ENCODE measurements at regions not wholly inside any gene's neighbourhood (a gene's known extent, or its start where the extent isn't known, plus 50 kb on each side); places are given as distances from the start of the nearest gene placed in this dataset.

GRCh38 chr6:170156448-170157375 lies 134.2 kb downstream of the DLL1 start:
- H3K27ac ChIP-seq (ENCODE audit: low read depth, low read length), result no peak overlapping the region
- H3K27me3 ChIP-seq (ENCODE audit: control insufficient read depth in 5 of 5, insufficient read depth in 4 of 5, low read length in 5 of 5), result peaks cover 3 to 21% (median 18%) of the 10 kb centered on the region in 5 donors
- H3K4me1 ChIP-seq (ENCODE audit: control insufficient read depth in 5 of 5, insufficient read depth in 5 of 5, low read length in 5 of 5), result peaks cover 0 to 18% (median 4%) of the 10 kb centered on the region in 5 donors
- H3K4me3 ChIP-seq (ENCODE audit: low read depth in 1 of 5, low read length in 5 of 5), result no peak overlapping the region
- H3K9ac ChIP-seq (ENCODE audit: low read length in 5 of 5), result no peak overlapping the region
- H3K9me3 ChIP-seq (ENCODE audit: control insufficient read depth in 5 of 5, low read length in 5 of 5), result no peaks in the 10 kb centered on the region
- H3K36me3 ChIP-seq (ENCODE audit: control insufficient read depth in 5 of 5, insufficient read depth in 5 of 5, low read length in 5 of 5), result no peaks in the 10 kb centered on the region

GRCh38 chr6:170155464-170156196 lies 135.2 kb downstream of the DLL1 start:
- Histone ChIP-seq H3K9ac (ENCODE audit: low read length in 5 of 5) (no peak overlapping the region), H3K27ac (ENCODE audit: low read depth, low read length) (no peak overlapping the region), H3K27me3 (ENCODE audit: control insufficient read depth in 5 of 5, insufficient read depth in 4 of 5, low read length in 5 of 5) (peaks cover 3 to 27% (median 21%) of the 10 kb centered on the region in 5 donors), H3K36me3 (ENCODE audit: control insufficient read depth in 5 of 5, insufficient read depth in 5 of 5, low read length in 5 of 5) (no peaks in the 10 kb centered on the region), H3K4me1 (ENCODE audit: control insufficient read depth in 5 of 5, insufficient read depth in 5 of 5, low read length in 5 of 5) (peaks cover 0 to 26% (median 8%) of the 10 kb centered on the region in 5 donors), H3K4me3 (ENCODE audit: low read depth in 1 of 5, low read length in 5 of 5) (no peak overlapping the region), H3K9me3 (ENCODE audit: control insufficient read depth in 5 of 5, low read length in 5 of 5) (no peaks in the 10 kb centered on the region)

GRCh38 chr6:170153436-170154319 lies 137.2 kb downstream of the DLL1 start:
- no peak overlapping the region for H3K9ac ChIP-seq (ENCODE audit: low read length in 5 of 5)
- H3K4me1 ChIP-seq (ENCODE audit: control insufficient read depth in 5 of 5, insufficient read depth in 5 of 5, low read length in 5 of 5), result peaks cover 0 to 26% (median 8%) of the 10 kb centered on the region in 5 donors
- H3K36me3 ChIP-seq (ENCODE audit: control insufficient read depth in 5 of 5, insufficient read depth in 5 of 5, low read length in 5 of 5), result no peaks in the 10 kb centered on the region
- no peaks in the 10 kb centered on the region for H3K9me3 ChIP-seq (ENCODE audit: control insufficient read depth in 5 of 5, low read length in 5 of 5)
- peaks cover 3 to 35% (median 25%) of the 10 kb centered on the region in 5 donors for H3K27me3 ChIP-seq (ENCODE audit: control insufficient read depth in 5 of 5, insufficient read depth in 4 of 5, low read length in 5 of 5)
- no peak overlapping the region for H3K27ac ChIP-seq (ENCODE audit: low read depth, low read length)
- H3K4me3 ChIP-seq (ENCODE audit: low read depth in 1 of 5, low read length in 5 of 5), result no peak overlapping the region

- peak overlapping the region in 2 of 5 donors; percentile 40 to 45 for H3K4me3 ChIP-seq (ENCODE audit: low read depth in 1 of 5, low read length in 5 of 5)
- H3K27ac ChIP-seq (ENCODE audit: low read depth, low read length), result no peak overlapping the region
- peaks cover 0 to 32% (median 8%) of the 10 kb centered on the region in 5 donors for H3K4me1 ChIP-seq (ENCODE audit: control insufficient read depth in 5 of 5, insufficient read depth in 5 of 5, low read length in 5 of 5)
- peak overlapping the region in 1 of 5 donors; percentile 68 for H3K9ac ChIP-seq (ENCODE audit: low read length in 5 of 5)
- H3K9me3 ChIP-seq (ENCODE audit: control insufficient read depth in 5 of 5, low read length in 5 of 5), result no peaks in the 10 kb centered on the region
- no peaks in the 10 kb centered on the region for H3K36me3 ChIP-seq (ENCODE audit: control insufficient read depth in 5 of 5, insufficient read depth in 5 of 5, low read length in 5 of 5)
- peaks cover 3 to 38% (median 28%) of the 10 kb centered on the region in 5 donors for H3K27me3 ChIP-seq (ENCODE audit: control insufficient read depth in 5 of 5, insufficient read depth in 4 of 5, low read length in 5 of 5)
Measured at GRCh38 chr6:170152989-170153388, 137.9 kb downstream of the DLL1 start.

GRCh38 chr6:170152124-170152926 lies 138.6 kb downstream of the DLL1 start:
- H3K4me3 ChIP-seq (ENCODE audit: low read depth in 1 of 5, low read length in 5 of 5), result peak overlapping the region in 3 of 5 donors; percentile 39 to 45 (median 40)
- H3K4me1 ChIP-seq (ENCODE audit: control insufficient read depth in 5 of 5, insufficient read depth in 5 of 5, low read length in 5 of 5), result peaks cover 0 to 38% (median 13%) of the 10 kb centered on the region in 5 donors
- H3K27me3 ChIP-seq (ENCODE audit: control insufficient read depth in 5 of 5, insufficient read depth in 4 of 5, low read length in 5 of 5), result peaks cover 6 to 41% (median 27%) of the 10 kb centered on the region in 5 donors
- peak overlapping the region; percentile 70 for H3K27ac ChIP-seq (ENCODE audit: low read depth, low read length)
- peak overlapping the region in 1 of 5 donors; percentile 68 for H3K9ac ChIP-seq (ENCODE audit: low read length in 5 of 5)
- H3K9me3 ChIP-seq (ENCODE audit: control insufficient read depth in 5 of 5, low read length in 5 of 5), result no peaks in the 10 kb centered on the region
- no peaks in the 10 kb centered on the region for H3K36me3 ChIP-seq (ENCODE audit: control insufficient read depth in 5 of 5, insufficient read depth in 5 of 5, low read length in 5 of 5)

GRCh38 chr6:170151804-170152123 lies 139.1 kb downstream of the DLL1 start:
- Histone ChIP-seq H3K4me3 (ENCODE audit: low read depth in 1 of 5, low read length in 5 of 5) (peak overlapping the region in 3 of 5 donors; percentile 24 to 39 (median 31)), H3K9ac (ENCODE audit: low read length in 5 of 5) (no peak overlapping the region), H3K4me1 (ENCODE audit: control insufficient read depth in 5 of 5, insufficient read depth in 5 of 5, low read length in 5 of 5) (peaks cover 0 to 40% (median 13%) of the 10 kb centered on the region in 5 donors), H3K36me3 (ENCODE audit: control insufficient read depth in 5 of 5, insufficient read depth in 5 of 5, low read length in 5 of 5) (no peaks in the 10 kb centered on the region), H3K9me3 (ENCODE audit: control insufficient read depth in 5 of 5, low read length in 5 of 5) (no peaks in the 10 kb centered on the region), H3K27me3 (ENCODE audit: control insufficient read depth in 5 of 5, insufficient read depth in 4 of 5, low read length in 5 of 5) (peaks cover 6 to 38% (median 27%) of the 10 kb centered on the region in 5 donors), H3K27ac (ENCODE audit: low read depth, low read length) (peak overlapping the region; percentile 70)

GRCh38 chr6:170151321-170151771 lies 139.5 kb downstream of the DLL1 start:
- peak overlapping the region; percentile 70 for H3K27ac ChIP-seq (ENCODE audit: low read depth, low read length)
- peak overlapping the region in 1 of 5 donors; percentile 24 for H3K4me3 ChIP-seq (ENCODE audit: low read depth in 1 of 5, low read length in 5 of 5)
- H3K4me1 ChIP-seq (ENCODE audit: control insufficient read depth in 5 of 5, insufficient read depth in 5 of 5, low read length in 5 of 5), result peaks cover 0 to 40% (median 13%) of the 10 kb centered on the region in 5 donors
- no peaks in the 10 kb centered on the region for H3K36me3 ChIP-seq (ENCODE audit: control insufficient read depth in 5 of 5, insufficient read depth in 5 of 5, low read length in 5 of 5)
- no peak overlapping the region for H3K9ac ChIP-seq (ENCODE audit: low read length in 5 of 5)
- peaks cover 6 to 39% (median 27%) of the 10 kb centered on the region in 5 donors for H3K27me3 ChIP-seq (ENCODE audit: control insufficient read depth in 5 of 5, insufficient read depth in 4 of 5, low read length in 5 of 5)
- no peaks in the 10 kb centered on the region for H3K9me3 ChIP-seq (ENCODE audit: control insufficient read depth in 5 of 5, low read length in 5 of 5)

- peaks cover 0 to 40% (median 13%) of the 10 kb centered on the region in 5 donors for H3K4me1 ChIP-seq (ENCODE audit: control insufficient read depth in 5 of 5, insufficient read depth in 5 of 5, low read length in 5 of 5)
- no peak overlapping the region for H3K27ac ChIP-seq (ENCODE audit: low read depth, low read length)
- no peak overlapping the region for H3K4me3 ChIP-seq (ENCODE audit: low read depth in 1 of 5, low read length in 5 of 5)
- no peaks in the 10 kb centered on the region for H3K36me3 ChIP-seq (ENCODE audit: control insufficient read depth in 5 of 5, insufficient read depth in 5 of 5, low read length in 5 of 5)
- H3K9me3 ChIP-seq (ENCODE audit: control insufficient read depth in 5 of 5, low read length in 5 of 5), result no peaks in the 10 kb centered on the region
- H3K27me3 ChIP-seq (ENCODE audit: control insufficient read depth in 5 of 5, insufficient read depth in 4 of 5, low read length in 5 of 5), result peaks cover 6 to 42% (median 27%) of the 10 kb centered on the region in 5 donors
- no peak overlapping the region for H3K9ac ChIP-seq (ENCODE audit: low read length in 5 of 5)
Measured at GRCh38 chr6:170150590-170150945, 140.3 kb downstream of the DLL1 start.
